ENCODE measurements at regions not wholly inside any gene's neighbourhood (a gene's known extent, or its start where the extent isn't known, plus 50 kb on each side); places are given as distances from the start of the nearest gene placed in this dataset.

- DNase-seq = no peak
Measured at GRCh38 chr4:171629737-171630136, 183.5 kb upstream of the GALNTL6 start.

- no peak for DNase-seq
Measured at GRCh38 chr4:171629182-171629581, 184.0 kb upstream of the GALNTL6 start.

DNA sequence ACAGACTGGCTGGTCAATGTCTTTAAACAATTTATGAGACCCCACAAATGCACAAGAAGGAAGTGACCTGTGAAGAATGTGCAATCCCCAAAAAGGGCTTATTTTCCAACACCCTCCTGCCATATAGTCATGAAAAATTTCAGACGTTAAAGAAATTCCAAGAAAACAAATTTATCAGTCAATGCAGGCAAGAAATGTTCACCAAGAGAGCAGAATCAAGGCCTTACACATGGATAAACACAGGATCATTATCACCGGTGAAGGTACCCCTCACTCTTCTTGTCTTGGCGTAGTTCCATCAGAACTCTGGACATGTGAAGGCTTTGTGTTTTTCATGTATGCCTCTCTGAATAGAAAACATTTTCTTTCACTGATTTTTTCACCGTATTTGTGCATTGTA lies 186.7 kb upstream of the GALNTL6 start:
- DNase-seq = no peak

DNA sequence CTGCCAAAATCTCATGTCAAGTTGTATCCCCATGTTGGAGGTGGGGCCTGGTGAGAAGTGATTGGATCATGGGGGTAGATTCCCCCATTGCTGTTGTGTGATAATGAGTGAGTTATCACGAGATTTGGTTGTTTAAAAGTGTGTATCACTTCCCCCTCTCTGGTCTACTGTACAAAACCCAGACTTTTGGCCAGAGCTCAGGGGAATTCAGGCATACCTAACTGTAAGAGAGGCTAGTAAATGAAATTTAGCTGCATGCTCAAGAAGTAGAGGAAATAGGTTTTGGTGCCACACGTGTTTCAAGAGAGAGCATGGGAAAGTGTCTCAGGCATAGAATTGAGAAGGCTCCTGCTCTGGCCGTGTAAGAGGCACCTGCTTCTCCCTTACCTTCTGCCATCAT lies 190.5 kb upstream of the GALNTL6 start:
- DNase-seq = no peak

DNA sequence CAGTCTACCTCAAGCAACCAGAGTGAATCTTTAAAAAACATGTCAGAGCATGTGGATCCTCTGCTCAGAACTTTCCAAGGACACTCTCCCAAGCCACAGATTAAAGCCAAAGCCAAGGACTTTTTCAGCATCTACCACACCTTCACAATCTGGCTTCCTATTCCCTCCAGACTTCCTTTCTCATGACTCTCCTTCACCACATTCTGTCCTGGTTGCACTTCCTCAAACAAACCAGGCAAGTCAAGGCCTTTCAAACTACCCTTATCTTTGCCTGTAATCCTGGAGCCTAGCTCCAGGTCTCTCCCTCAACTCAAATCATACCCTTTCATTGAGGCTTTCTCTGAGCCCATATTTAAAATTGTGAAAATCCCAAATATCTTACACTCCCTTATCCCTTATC lies 191.6 kb upstream of the GALNTL6 start:
- no peak for DNase-seq

DNA sequence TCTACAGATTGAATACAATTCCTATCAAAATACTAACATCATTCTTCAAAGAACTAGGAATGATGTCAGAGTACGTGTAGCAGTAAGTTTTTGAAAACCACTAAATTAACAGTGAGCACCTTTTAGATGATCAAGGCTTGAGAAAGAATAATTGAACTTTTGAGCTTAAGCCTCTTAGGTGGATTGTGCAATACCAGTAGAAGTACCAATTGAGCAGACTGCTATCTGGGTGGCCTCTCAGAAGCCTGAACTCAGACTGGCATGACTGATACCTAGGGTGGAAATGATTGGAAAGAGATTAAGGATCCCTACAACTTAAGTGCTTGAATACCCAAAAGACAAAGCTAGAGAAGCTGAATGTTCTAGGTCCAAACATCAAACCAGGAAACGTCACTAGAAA lies 200.3 kb upstream of the GALNTL6 start:
- DNase-seq = no peak

GRCh38 chr4:171602638-171603355 lies 210.4 kb upstream of the GALNTL6 start:
- DNase-seq = no peak

GRCh38 chr4:171601091-171601490 lies 212.1 kb upstream of the GALNTL6 start:
- DNase-seq = no peak

GRCh38 chr4:171599628-171600027 lies 213.6 kb upstream of the GALNTL6 start:
- no peak for DNase-seq

DNA sequence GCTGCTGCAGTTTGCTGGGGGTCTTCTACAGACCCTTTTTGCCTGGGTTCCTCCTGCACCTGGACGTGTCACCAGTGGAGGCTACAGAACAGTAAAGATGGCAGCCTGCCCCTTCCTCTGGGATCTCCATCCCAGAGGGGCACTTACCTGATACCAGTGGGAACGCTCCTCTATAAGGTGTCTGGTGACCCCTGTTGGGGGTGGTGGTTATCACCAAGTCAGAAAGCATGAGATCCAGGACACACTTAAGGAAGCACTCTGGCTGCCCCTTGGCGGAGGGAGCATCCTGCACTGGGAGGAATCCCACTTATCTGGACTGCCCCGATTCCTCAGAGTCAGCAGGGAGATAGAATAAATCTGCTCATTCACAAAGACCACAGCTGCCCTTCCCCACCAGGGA lies 218.9 kb upstream of the GALNTL6 start:
- no peak for DNase-seq

GRCh38 chr4:171590716-171591115 lies 222.5 kb upstream of the GALNTL6 start:
- DNase-seq = no peak

GRCh38 chr4:171588764-171589163 lies 224.4 kb upstream of the GALNTL6 start:
- no peak for DNase-seq

GRCh38 chr4:171588051-171588545 lies 225.1 kb upstream of the GALNTL6 start:
- DNase-seq = no peak

- no peak for DNase-seq
Measured at GRCh38 chr4:171583790-171584189, 229.4 kb upstream of the GALNTL6 start.

DNA sequence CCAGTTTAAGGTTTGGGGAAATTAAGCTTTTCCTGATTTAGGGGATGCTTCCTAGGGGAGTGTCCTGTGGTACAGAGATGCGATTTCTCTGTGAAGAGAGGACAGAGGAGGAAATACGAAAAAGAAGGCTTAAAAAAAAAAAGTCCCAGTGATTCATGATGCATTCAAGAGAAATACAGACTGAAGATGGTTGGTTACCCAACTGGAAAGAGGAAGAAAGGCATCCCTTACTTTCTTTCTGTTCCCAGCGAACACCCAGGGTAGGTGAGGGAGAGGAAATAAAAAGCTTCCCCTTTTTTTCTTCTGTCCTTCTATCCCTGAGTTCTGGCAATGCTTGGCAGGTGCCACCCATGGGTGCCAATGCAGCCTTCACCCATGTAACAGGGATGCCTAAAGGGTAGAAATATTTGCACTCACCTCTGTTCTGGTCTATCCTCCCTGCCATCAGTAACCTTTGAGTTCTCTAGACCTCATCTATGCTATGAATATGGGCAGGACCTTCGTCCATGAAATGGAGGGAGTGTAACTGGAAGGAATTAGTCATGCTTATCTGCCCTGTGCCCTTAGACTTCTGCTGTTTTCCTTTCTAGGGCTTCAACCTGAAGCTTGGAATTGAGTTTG lies 230.1 kb upstream of the GALNTL6 start:
- DNase-seq = no peak

DNA sequence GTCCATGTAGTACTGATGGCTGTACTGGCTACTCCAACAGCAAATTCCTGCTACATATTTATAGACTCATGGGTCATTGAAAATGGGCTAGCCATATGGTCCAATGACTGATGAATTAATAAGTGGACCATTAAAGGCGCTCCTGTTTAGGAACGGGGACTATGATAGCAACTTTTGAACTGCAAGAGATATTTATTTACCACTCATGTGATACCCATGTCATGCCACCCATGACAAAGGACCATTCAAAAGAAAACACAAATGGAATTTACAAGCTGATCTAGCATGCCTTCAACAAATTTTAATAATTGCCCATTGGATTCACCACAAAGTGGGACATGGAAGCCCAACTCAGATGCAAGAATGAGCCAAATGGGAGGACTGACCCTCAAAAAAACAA lies 240.0 kb upstream of the GALNTL6 start:
- no peak for DNase-seq

DNA sequence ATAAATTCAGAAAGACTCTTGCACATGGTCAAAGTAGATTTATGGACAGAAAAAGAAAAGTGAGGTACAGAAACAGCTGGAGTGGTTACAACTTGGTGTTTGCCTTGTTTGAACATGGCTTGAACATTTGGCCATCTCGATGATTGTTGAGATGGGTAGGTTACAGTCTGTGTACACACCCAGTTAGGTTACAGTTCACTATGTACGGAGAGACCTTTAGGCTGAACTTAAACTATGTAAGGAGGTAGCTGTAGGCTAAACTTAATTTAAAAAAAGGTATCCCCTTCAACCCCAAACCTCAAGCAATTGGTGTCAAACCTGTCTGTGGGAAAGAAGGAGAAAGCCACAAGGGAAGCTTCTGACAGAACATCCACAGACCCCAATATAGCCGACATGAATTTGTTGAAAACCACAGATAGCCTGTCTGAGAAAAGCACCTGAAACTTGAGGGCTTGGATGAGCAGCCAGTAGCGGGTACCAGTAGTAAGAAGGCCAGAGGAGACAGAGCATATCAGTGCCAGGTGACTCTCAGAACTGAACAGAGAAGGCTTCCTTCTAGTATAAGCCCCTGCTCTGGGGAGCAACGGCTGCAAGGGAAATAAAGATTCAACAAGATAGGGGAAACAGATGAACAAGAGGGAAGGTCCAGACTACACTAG lies 247.9 kb upstream of the GALNTL6 start:
- no peak for DNase-seq

GRCh38 chr4:171561419-171561818 lies 251.8 kb upstream of the GALNTL6 start:
- DNase-seq = no peak

DNA sequence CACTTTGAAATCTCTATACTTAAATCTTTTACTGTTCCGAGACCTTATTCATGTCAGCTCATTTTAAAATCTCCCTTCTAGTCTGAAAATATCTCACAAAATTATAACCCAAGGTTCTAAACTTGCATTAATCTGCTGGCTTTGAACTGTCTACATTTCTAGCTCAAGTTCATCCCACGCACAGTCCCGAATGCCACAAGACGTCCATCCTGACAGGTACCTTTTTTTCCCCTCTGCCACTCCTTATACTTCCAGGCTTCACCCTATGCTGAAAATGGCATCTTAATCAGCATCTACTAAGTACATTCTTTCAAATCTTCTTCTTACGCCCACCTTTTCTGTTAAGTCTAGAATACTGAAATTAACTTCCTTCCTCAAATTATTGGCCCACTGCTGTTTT lies 259.2 kb upstream of the GALNTL6 start:
- no peak for DNase-seq

DNA sequence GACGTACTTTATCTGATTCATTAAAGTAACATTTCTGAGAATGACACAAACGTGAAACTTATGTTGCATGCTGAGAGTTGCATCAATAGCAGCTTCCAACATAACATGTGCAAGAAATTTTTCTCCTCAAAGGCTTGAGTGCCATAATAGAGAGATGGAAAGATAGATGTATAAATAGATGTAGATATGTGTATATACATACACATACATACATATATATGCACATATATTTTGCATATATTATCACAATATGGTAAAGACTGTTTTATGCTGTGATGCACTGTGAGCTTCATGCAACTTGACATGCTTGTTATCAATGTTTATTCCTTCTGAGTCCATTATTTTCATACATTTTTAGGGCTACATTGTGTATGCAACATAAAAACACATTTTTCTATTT lies 270.6 kb upstream of the GALNTL6 start:
- no peak for DNase-seq

DNA sequence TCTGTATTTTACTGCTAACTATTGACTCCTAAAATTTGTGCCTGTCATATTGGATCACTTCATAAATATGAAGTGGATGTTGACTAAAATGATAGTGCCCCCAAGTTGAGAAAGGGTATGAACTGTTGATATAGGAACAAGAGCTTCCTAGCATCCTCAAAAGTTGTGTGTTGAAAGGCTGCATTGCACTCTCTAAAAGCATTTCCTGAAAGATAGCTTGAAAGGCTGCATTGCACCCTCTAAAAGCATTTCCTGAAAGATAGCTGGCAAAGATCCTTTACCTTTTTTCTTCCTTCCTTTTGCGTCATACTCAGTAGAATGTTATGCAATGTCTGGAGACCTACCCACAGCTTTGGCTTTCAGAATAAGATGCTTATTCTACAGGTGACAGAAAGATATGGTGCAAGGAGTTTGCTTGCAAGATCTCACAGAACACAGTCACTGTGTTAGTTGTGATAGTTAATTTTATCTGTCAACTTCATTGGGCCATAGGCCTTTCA lies 274.6 kb upstream of the GALNTL6 start:
- DNase-seq = no peak

- DNase-seq = no peak
Measured at GRCh38 chr4:171534391-171534790, 278.8 kb upstream of the GALNTL6 start.

- DNase-seq = no peak
Measured at GRCh38 chr4:171532968-171533367, 280.2 kb upstream of the GALNTL6 start.

DNA sequence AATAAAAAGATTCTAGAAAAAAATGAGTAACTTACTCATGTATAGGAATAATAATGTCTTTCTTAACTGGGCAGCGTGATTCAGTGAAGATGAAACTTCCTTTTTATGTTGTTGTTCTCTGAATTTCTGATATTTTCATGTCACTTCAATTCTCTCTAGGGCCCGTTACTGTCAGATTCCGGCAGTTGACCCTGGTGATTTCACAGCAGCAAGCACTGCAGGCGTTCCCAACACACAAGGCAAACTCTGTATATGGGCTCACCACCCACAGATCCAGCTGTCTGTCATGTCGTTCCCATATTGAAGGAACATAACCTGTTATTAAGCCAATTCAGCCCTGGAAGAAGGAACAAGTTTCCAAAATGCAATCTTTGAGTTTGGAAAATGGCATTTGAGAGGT lies 288.3 kb upstream of the GALNTL6 start:
- DNase-seq = no peak
